Endometrium (tissue), 2 donors: ENCODE measurements at regions not wholly inside any gene's neighbourhood (a gene's known extent, or its start where the extent isn't known, plus 50 kb on each side); places are given as distances from the start of the nearest gene placed in this dataset.

Experiments
- FAIRE-seq: peaks from 2 replicates; lab custom pipeline; 2012; peaks lifted over from hg19 to GRCh38; lab: Jason Lieb, UNC
- donor health status: control.
- donor health status: control.

DNA sequence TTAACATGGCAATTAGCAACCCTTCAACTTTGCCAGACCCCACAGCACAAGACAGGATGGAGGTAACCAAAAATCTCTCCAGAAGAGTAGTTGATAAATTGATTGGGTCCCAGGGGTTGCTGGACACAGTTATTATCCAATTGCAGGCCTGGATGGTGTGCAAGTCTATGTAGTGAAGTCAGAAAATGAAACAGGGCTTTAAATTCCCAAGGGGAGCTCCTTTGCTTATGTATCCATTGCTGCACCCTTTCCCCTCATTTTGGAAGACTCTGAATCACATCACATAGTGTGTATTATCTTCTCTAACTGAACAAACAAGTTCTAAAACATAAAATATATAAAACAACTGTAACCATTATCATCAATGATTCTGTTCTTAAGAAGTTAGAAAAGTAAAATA is 550.2 kb downstream of the LMO4 start:
- FAIRE-seq: no peak

DNA sequence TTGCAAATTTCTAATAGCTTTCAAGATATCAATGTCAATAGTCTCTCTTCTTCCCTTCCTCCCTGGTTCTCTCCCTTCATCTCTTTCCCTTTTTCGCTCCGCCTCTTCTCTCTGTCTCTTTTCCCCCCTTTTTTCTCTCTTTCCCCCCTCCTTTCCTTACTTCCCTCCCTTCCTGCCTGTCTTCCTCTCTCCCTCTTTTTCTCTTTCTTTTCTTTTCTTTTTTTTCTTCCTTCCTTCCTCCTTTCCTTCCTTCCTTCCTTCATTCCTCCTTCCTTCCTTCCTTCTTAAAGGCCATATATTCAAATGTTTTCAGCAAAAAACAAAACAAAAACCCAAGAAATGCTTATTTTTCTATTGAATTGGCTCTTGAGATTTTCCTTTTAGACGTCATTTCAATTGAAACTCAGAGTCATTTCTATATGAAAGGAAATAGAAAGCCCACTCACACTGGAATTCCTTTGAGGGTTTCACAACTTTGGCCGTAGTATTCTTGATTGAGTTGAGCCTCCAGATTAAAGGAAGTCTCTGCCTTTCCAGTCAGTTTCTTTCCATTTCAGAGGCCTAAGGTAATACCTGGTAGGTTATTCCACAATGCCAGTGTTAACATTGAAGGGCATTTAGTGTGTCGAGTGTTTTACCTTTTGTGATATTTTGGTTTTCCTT is 551.5 kb downstream of the LMO4 start:
- no peak for FAIRE-seq

DNA sequence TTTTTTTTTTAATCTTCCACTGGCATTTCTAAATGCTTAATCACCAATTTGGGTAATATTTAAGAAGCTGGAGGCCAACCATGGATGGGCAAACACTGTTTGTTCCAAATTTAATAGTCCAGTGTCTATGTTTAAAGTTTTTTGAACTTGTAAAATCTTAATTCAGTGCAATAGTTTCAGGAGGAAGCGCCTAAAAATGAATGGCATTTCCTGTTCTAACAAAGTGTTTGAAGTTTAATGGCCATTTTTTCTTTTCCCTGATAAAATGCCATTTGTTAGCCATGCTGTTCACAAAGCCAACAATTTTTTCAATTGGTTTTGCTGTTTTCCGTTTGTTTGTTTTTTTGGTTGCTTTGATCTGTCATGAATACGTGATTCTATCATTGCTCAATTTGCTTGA is 552.1 kb downstream of the LMO4 start:
- FAIRE-seq: peak; percentile 82

DNA sequence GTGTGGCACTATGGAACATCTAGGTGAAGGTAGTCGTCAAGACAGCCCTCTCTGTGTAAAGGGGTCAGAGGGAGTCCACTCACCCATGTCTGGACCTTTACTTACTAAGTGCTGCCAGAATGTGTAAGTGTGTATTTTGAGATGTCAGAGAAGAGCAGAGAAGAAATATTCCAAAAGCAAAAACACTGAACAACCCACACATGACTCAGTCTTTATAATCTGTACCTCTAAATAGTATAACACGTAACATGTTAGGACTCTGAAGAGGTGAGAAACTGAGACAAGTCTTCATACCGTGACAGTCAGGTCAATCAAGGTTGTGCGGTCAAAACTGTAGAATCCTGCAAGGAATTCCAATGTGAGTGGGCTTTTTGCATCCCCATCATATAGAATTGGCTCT is 555.2 kb downstream of the LMO4 start:
- no peak for FAIRE-seq

DNA sequence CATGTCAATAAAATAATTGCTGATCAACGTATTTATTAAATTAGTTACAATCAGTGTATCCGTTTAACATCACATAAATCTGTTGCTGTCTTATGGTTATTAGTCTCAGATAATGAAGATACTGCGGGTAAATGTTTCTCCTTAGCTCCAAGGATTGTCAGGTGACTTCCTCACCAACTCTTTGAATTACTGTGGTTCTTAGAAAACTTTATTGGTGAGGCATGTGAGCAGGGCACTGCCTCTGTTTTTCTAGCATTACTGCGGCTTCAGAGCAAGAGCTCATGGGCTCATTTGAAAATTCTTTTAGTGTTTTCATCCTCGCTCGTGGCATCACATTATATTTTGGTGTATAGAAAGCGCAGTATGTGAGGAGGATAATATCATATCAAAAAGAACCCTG is 555.9 kb downstream of the LMO4 start:
- FAIRE-seq: no peak

DNA sequence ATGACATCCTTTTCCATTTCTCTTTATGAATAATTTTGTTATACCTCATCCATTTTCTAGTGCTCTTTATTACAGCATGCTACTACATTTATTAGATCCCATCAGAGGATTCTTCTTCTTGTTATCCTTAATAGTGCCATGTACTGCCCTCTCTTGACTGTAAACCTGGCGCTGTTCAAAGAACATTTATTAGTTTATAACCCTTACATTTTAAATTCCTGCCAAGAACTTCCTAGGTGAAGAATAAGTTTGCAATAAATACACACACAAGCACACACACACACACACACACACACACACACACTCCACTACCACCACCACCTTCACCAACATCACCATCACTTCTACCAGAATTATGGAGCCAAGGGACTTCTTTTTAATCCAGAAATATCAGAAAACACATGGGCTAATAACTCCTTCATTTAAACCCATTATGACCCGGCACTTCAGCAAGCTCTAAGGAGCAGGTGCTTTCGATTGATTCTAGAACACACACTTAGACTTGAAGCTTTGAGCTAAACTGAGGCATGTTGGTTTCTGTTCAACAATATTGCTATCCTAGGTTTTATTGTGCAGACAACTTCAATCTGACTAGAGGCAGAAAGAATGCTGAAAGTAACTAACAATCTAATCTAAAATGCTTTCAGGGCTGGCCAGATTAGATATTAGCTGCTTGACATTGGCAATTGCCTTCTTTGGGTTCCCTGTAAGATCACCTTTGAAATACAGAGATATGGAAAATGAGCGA is 556.8 kb downstream of the LMO4 start:
- FAIRE-seq: no peak

DNA sequence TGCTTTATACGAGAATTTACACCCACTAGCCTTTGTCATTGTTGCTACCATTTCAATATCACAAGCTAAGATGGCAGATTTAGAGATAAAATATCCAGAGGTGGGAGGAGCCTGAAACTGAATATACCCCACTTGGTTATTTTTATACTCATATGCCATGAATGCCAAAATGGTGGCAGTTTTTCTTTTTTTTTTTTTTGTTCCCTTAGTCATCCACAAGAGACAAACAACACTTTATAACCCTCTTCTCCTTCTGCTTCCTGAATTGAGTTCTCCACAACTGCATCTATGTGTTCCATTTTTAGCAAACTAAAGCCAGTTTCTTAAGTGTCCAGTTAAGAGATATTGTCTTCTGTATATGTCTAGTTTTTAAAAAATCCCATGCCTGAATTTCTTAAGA is 558.4 kb downstream of the LMO4 start:
- no peak for FAIRE-seq

DNA sequence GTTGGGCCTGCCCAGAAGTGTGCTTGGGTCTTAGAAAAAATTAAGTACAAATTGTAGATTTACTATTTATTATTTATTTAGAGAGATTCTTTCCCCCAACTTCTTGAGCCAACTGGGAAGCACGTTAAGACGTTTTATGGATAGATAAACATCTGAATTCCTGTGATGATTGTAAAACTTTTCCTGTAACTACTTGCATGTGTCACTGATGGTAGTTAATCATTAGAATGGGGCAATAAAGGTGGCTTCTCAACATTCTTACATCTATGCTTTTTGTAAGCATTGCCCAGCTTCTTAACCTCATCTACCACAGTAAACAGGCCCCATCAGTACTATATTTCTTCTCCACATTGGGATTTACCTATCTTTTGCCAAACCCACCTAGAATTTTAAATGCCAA is 559.8 kb downstream of the LMO4 start:
- FAIRE-seq: peak; percentile 92

DNA sequence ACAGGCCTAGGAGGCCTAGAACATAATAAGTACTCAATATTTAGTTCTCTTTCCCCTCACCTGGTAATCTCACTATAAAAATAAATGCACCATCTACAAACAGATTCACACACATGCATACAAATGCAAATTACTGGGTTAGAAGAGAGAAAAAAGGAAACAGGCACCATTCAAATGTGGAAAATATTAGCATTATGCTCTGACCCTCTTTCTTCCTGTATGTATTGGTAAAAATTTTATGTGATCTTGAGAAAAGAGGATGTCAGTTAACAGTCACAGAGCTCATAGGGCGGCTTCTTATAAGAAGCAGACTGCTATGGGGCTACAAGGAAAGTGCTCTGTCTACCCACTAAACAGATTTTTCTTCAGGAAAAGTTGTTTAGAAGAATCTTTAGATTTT is 565.4 kb downstream of the LMO4 start:
- no peak for FAIRE-seq

DNA sequence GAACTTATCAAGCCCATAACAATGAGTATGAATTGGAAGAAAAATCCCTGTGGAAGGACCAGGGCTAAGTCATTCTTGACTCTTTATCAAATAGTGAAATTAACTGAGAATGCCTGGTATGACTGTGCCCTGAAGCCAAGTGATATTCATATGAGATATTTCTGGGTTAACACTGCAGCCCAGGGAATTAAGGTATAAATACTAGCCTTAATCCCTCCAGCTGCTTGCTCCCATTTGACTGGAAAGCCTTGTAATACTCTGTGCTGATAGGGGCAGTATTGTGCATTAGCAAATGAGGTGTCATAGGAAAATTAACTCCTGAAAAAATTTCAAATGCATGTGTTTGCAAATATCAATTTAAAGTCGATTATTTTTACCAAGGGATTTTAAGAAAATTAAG is 568.8 kb downstream of the LMO4 start:
- FAIRE-seq: no peak

DNA sequence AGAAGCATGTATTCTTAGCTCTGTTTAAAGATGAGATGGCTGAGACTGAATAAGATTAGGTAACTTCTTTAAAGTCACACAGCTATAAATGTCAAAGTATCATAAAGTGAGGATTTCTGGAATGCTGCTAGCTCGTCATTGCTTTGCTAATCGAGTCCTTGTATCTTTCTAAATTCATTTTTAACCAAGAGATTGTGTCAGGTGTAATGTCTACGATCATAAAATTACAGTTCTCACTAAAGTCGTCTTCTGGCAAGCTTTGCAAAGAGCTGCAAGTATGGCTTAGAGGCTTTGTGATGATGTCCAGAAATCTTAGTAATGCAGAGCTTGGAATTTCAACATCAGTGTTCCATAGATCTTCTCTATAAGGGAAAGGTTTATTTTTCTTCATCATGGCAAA is 569.8 kb downstream of the LMO4 start:
- FAIRE-seq: no peak

DNA sequence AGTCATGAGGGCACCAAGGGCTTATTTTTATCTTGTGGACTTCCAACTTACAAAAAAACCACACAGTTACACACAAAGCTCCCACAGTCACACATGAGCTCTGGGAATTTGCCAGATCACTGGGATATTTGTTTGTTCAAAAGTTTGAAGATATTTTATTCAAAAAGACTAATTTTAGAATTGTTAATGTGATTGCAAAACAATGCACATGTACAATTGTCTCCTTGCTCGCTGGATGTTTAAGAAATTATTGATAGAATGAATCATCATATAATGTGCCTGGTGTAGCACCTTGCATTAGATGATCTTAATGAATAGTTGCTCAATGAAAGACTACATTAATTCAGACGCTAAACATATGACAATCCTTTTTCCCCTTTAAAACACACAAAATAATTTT is 570.3 kb downstream of the LMO4 start:
- FAIRE-seq: no peak

DNA sequence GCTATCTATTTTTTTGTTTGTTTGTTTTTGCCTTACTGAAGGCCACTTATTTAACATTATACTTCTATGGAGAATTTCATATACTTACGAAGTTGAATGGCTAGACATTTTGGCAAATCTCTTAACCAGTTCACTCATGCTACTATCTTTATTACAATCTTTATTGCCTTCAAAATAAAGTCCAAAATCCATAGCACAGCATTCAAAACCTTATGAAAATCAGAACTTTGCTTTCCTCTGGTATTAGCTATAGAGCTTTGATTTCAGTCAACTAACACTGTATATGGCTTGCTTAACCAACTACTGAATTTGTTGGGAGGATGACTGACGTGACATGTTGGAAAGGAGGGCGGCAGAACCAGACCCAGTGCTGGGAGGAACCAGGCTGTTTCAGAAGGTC is 571.1 kb downstream of the LMO4 start:
- FAIRE-seq: no peak

DNA sequence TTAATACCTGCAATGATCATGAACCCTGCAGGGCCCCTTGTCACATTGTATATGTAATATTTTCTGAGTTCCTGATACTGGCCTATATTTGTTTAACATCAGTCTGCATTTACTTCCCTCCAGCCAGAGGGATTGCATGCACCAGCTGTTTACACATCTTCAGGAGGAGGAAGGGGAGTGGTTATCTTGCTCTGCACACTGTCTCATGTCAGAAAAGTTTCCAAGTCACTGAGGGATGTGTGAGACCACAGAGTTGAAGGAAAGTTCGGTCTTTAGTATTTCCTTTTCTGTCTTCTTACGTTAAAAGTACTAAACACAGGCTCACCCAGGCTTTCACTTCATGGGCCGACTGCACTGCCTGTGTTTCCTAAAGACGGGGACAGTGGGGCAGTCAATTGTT is 574.1 kb downstream of the LMO4 start:
- FAIRE-seq: peak; percentile 80

DNA sequence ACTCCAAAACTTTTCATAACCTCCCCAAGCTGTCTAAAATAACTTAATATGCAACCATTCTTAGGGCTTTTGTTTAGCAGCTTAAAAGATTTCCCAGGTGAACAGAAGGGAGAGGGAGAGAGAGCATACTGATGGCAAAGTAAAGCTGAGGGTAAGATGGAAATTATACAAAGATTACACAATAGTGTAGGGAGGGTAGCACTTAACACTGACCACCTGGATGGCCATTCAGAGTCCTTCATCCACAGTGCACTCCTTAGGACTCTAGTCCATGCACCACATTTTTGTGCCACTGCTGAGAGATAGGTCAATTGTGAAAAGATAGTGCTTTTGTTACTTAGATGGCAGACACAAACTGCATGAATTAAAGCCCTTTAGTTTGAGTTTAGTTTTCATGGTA is 574.6 kb downstream of the LMO4 start:
- no peak for FAIRE-seq

DNA sequence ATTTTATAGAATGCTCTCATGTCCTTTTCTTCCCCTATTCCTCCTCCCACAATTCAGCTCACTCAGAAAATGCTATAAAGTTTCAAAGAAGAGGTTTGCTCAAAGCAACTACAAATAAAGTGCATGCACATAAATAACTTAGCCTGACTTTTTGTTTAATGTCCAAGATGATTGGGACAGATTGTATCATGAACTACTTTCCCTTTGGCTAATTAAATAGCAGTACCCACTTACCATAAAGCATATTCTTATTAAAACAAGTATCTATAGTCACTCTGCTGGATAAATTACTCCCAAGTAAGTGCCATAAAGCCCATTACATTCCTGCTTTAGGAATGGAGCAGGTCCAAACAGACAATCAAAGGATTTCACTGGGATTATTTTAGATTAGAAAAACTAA is 576.0 kb downstream of the LMO4 start:
- FAIRE-seq: no peak

DNA sequence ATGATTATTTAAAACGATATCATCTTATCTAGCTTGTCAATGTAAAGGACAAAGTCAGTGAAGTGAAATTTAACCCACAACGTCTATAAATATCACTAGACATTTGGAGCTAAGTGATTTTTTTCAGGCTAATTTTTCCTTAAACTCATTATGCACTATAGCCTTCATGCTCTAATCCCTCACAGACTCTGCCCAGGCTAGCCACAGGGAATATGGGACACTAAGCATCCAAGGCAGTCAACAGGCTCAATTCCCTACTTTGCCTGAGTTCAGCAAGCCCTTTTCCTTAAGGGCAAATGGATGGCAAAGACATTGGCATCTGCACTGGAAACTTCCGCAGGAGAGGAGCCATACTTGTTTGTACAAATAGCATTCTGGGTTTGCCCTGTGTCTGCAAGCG is 577.0 kb downstream of the LMO4 start:
- no peak for FAIRE-seq

DNA sequence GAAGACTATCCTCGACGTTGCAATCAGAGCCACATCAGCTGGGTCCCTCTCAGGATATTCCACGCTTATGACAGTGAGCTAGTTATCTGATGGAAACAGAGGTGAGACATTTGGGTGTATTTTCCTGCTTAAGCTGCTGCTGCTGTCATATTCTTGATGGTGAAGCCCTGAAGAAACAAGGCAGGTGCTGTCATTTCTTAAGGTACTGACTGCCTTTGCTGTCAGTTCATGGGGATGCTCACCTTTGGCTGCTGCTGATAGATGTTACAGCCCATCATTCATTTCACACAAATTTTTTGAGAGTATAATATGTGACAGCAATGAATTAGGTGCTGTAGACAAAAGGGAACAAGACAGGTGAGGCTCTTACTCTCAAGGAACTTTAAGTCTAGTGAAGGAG is 577.4 kb downstream of the LMO4 start:
- no peak for FAIRE-seq

DNA sequence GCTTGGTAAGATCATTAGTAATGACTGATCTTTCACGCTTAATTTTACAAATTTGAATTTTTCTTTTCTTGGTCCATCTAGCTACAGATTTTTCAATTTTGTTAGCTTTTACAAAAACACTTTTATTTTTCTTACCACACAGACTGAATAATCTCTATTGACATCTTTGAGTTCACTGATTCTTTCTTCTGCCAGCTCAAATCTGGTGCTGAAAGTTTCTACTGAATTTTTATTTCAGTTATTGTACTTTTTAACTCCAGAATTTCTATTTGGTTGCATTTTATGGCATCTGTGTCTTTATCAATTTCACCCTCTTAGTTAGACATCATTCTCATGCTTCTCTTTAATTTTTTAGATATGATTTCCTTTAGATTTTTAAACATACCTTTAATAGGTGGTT is 584.7 kb downstream of the LMO4 start:
- FAIRE-seq: no peak

DNA sequence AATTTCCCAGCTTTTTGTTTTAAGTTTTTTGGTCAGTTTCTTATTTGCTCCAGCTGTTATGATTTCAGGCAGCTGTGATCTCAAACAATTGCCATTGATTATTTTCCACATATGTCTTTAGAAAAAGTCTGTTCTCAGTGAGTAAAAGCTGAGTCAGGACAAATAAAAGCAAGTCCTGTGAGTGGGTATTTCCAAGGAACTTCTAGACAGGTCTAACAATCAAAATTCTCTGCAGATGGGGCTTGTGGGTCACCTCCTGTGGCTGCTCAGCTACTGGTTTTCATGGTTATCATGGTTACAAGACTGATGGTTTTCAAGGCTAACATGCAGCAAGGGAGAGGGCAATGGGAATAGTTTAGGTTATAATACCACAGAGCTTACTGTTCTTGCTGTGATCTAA is 585.7 kb downstream of the LMO4 start:
- FAIRE-seq: no peak

DNA sequence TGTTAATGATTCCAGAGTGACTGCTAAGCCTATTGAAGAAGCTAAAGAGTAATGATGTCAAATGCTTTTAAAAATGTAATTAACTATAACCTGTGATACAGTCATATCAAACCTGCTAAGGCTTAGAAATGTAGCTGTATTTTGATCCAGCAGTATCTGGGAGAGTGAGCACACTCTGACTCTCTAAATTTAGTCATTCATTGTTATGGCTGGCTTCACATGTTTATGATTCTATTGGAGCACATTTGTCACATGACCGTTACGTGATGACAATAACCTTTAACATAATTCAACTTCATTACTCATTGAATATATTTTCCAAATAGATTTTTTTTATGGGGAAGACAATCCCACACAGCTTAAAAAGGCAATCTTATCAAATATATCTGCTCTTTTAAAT is 587.1 kb downstream of the LMO4 start:
- no peak for FAIRE-seq

DNA sequence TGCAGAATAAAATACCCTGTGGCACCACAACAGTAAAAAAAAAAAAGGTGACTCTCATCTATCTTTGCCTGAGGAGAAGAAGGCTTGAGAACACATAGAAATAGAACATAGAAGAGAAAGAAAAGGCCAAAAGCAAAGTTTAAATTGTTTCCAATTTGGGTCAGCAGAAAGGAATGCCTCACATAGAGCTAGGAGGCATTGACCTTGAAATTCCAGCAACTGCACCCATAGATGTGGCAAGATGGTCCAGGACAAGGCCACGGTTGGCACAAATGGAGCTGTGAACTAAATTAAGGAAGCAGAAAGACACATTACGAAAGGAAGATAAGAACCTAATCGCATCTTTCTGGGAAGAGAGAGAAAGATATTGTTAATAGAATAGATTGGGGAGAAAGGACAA is 588.3 kb downstream of the LMO4 start:
- no peak for FAIRE-seq

DNA sequence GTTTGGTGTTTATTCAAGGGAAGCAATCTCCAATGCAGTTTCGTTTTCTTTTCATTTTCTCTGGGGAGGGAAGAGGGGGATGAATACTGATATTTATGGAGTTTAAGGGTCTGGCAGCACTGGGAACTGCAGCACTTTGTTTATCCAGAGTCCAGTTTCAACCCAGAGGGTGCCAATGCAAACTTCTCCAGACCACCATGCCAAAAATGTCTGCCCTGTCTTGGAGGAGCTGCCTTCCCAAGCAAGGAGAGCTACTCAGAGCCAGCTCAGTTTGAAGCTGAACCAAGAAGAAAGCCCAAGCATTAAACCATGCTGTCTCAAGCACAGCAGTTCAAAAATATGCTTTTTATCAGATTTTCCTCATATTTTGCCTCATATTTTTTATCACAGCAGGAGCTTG is 589.7 kb downstream of the LMO4 start:
- no peak for FAIRE-seq

DNA sequence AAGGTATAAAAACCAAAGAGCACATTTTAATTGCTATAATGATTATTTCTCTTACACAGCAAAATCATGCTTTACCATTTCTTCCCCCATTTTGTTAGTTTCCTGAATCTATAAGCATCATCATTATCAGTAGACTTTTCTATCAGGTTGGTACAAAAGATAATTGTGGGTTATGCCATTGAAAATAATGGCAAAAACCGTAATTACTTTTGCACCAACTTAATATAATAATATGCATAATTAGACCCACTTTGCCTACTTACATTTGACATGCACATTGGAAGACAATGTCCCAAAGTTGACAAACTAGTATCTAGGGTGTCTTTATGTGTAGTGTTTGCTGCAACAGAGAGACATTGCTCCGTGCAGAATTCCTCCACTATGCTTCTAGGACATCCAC is 594.2 kb downstream of the LMO4 start:
- FAIRE-seq: no peak
